SK-N-SH treated with all-trans-retinoic acid at 6 μM for 48 hours (cell line): ENCODE measurements at regions not wholly inside any gene's neighbourhood (a gene's known extent, or its start where the extent isn't known, plus 50 kb on each side); places are given as distances from the start of the nearest gene placed in this dataset.

Experiments
- ARNTL ChIP-seq: fragments of 450-650 bp; formaldehyde crosslinking; IDR thresholded peaks from 2 replicates; pipeline ENCODE4 v1.5.0; 2020; ENCODE audit warnings: low read depth, mild to moderate bottlenecking, moderate library complexity, borderline replicate concordance
- CREB5 ChIP-seq: fragments of 250-450 bp; sonication (Bioruptor Pico); IDR thresholded peaks from 2 replicates; pipeline ENCODE4 v1.5.1; 2020; ENCODE audit warnings: low read depth, mild to moderate bottlenecking, moderate library complexity
- ESRRG ChIP-seq: fragments of 250-450 bp; sonication (Bioruptor Pico); IDR thresholded peaks from 2 replicates; pipeline ENCODE4 v1.6.1; 2021; ENCODE audit warnings: mild to moderate bottlenecking
- OSR1 ChIP-seq: fragments of 250-450 bp; sonication (Bioruptor Pico); IDR thresholded peaks from 2 replicates; pipeline ENCODE4 v1.8.0; 2022; ENCODE audit warnings: moderate library complexity, mild to moderate bottlenecking, inconsistent platforms
- TOX ChIP-seq: fragments of 250-450 bp; sonication (Bioruptor Pico); IDR thresholded peaks from 2 replicates; pipeline ENCODE4 v1.8.0; 2021; ENCODE audit warnings: mild to moderate bottlenecking, moderate library complexity, borderline replicate concordance
- ZNF565 ChIP-seq: fragments of 450-650 bp; formaldehyde crosslinking; conservative IDR thresholded peaks from 2 replicates; pipeline ENCODE4 v1.5.0; 2020; ENCODE audit warnings: low read depth, mild to moderate bottlenecking, moderate library complexity
- ZNF70 ChIP-seq: fragments of 450-650 bp; formaldehyde crosslinking; IDR thresholded peaks from 2 replicates; pipeline ENCODE4 v1.5.0; 2020; ENCODE audit warnings: mild to moderate bottlenecking, moderate library complexity

GRCh38 chr16:85546585-85547447 lies 66.3 kb upstream of the GSE1 start:
- no peak for TF ChIP-seq CREB5
- no peak for TF ChIP-seq TOX (CRISPR knock-in tag)
- no peak for TF ChIP-seq ZNF70 (CRISPR knock-in tag)
- no peak for TF ChIP-seq OSR1
- no peak for TF ChIP-seq ESRRG (CRISPR knock-in tag)
- no peak for TF ChIP-seq ZNF565
- no peak for TF ChIP-seq ARNTL (CRISPR knock-in tag)
